ES-I3 (cell line): ENCODE measurements at regions not wholly inside any gene's neighbourhood (a gene's known extent, or its start where the extent isn't known, plus 50 kb on each side); places are given as distances from the start of the nearest gene placed in this dataset.
"Not testable (repeated sequence)": the region's sequence is repeated elsewhere in the genome, so short reads cannot be mapped to it uniquely, and the experiment has no call there.

ENCODE experiments used
- H3K36me3 ChIP-seq: 2 replicates; pipeline ENCODE4 v1.6.1; 2013; ENCODE audit warnings: mild to moderate bottlenecking, low read length, control low read depth, moderate library complexity; ENCODE audit not compliant: insufficient read depth
- H3K4me1 ChIP-seq: 2 replicates; pipeline ENCODE4 v1.6.1; 2013; ENCODE audit warnings: mild to moderate bottlenecking, control low read depth, low read length; ENCODE audit not compliant: insufficient read depth
- H3K9ac ChIP-seq: 2 replicates; pipeline ENCODE4 v1.6.1; 2013; ENCODE audit warnings: low read depth, mild to moderate bottlenecking, low read length, moderate library complexity
- H3K9me3 ChIP-seq: 2 replicates; pipeline ENCODE4 v1.6.1; 2013; ENCODE audit warnings: mild to moderate bottlenecking, low read length, moderate library complexity; ENCODE audit not compliant: control insufficient read depth, insufficient read depth

DNA sequence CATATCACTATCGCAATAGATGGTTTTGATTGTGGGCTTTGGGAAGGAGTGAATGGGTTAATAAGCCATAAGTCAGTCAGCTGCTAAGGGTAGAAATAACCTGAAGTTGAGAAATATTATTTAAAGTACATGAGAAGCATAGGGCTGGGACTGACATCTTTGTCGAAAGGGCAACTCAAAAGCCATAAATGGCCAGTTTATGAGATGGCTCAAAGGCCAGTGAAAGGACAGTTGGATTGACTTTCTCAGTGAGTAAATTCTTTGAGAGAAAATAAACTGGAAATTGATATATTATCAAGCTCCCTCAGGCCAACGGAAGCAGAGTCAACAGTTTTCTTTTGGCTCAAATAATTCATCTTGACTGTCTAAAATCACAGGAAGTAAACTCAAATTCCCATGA, 419.8 kb downstream of the NSUN3 start:
- H3K4me1 ChIP-seq: no peaks in the 10 kb centered on the region; the same call in 1 of the 2 replicates
- no peaks in the 10 kb centered on the region for H3K9me3 ChIP-seq
- H3K36me3 ChIP-seq: no peaks in the 10 kb centered on the region
- H3K9ac ChIP-seq: no peak overlapping the region

DNA sequence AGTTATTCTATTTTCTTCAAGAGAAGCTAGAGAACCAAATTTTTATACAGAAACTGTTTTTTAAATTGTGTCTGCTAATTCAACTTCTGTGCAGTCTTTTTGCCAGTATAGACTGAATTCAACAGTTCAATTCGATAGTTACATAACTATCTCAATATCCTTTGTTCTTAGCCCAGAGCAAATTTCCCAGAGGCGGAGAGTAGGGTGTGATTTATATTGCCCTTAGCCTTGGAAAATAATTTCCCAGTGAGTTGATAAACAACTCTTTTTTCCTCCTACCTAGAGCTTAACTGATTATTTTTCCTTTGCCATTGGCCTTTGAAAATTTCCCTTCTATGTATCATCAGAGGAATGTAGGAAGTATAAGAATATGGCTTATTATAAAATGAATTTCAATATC, 420.5 kb downstream of the NSUN3 start:
- H3K9ac ChIP-seq: no peak overlapping the region
- H3K36me3 ChIP-seq: no peaks in the 10 kb centered on the region
- no peaks in the 10 kb centered on the region for H3K9me3 ChIP-seq
- peaks cover 6% of the 10 kb centered on the region; the same call in 1 of the 2 replicates for H3K4me1 ChIP-seq

DNA sequence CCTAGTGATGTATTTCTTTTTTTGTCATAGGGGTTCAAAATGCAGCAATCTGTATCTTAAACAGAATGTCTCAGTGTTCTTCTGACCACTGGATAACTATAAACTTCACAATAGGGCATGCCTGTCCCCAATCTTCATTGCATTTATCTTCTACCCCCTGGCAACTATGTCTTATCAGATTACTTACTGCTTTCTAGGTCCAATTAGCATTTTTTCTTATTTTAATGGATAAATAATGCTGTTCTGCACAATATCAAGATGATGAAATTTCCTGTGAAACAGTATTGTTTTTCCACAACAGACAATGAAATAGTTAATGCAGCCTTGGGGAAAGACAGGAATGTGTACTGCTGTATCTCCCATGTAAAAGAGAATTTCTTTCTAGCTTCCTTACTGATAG, 432.1 kb downstream of the NSUN3 start:
- H3K36me3 ChIP-seq: no peaks in the 10 kb centered on the region
- H3K9ac ChIP-seq: no peak overlapping the region
- H3K4me1 ChIP-seq: no peaks in the 10 kb centered on the region; the same call in 1 of the 2 replicates
- H3K9me3 ChIP-seq: peaks cover 3% of the 10 kb centered on the region; the same call in 1 of the 2 replicates

DNA sequence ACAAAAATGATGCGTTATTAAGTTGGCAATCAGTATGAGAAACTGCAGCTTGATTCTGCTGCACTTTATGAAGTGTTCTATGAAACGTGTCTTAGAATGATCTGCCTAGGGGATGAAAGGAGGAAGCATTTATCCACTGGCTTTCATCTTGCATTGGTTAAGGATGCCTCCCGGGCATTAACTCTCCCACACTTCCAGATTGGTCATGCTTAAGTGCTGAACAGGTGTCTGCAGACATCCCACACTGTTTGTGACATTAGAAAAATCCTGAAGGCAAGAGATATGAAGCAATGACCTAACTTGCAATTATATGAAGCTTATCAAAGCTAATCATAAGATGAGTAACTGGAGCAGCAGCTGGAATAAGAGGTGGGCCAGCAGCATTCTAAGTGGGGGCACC, 437.3 kb downstream of the NSUN3 start:
- H3K9ac ChIP-seq: no peak overlapping the region
- peaks cover 3% of the 10 kb centered on the region for H3K9me3 ChIP-seq
- H3K4me1 ChIP-seq: no peaks in the 10 kb centered on the region
- H3K36me3 ChIP-seq: no peaks in the 10 kb centered on the region

DNA sequence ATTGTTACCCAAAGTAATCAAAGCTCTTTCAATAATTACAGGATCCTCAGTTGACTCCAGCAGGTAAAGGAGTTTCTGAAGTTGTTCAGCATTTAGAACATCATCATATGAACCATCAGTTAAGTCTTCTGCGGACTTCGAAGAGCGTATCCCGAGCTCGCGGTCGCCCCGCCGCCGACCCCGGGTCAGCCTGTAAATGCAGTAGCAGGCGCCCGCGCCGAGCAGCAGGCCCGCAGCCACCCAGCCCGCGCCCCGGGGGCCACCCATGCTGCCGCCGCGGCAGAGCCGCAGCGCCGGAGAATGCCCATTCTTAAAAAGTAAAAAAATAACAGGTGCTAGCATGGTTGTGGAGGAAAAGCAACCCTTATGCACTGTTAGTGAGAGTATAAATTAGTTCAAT, 444.5 kb downstream of the NSUN3 start:
- not testable (repeated sequence) for H3K9ac ChIP-seq, H3K36me3 ChIP-seq, H3K9me3 ChIP-seq, H3K4me1 ChIP-seq

DNA sequence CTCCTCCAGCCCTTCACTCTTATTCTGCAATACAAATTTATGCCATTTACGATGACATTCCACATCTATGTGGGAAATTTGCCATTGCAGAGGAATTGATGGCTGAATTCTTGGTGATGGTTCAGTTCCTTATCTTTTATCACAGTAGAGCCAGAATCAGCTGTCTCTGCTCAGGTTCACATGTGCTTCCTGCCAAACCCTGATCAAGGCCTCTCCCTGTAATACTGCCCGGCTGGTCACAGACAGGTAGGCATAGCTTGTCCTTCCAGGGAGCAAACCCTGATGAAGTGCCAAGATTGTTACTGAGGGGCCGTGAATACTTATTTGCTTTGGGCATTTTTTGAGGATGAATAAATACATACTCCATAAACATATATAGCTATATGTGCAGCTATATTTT, 450.0 kb downstream of the NSUN3 start:
- H3K9ac ChIP-seq: no peak overlapping the region
- H3K9me3 ChIP-seq: no peaks in the 10 kb centered on the region
- no peaks in the 10 kb centered on the region for H3K36me3 ChIP-seq
- no peaks in the 10 kb centered on the region for H3K4me1 ChIP-seq

DNA sequence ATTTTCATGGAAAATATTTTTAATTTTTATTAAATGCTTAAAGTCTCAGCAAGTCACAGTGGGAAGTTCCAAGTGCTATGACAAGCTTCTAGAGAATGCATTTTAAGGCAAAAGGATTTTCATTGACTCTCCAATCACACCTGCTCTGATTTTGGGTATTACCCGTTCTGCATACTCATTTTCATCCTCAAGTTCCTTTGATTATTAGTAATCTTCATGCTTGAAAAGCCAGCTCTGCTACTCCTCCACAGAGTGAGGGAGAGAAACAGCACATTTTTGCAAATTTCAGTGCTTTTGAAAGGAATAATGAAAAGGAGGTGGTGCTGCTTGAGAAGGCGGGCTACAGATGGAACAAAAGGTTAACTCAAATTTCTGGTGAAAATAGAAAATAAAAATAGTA, 450.7 kb downstream of the NSUN3 start:
- Histone ChIP-seq H3K9ac (no peak overlapping the region), H3K36me3 (no peaks in the 10 kb centered on the region), H3K9me3 (no peaks in the 10 kb centered on the region), H3K4me1 (no peaks in the 10 kb centered on the region)

DNA sequence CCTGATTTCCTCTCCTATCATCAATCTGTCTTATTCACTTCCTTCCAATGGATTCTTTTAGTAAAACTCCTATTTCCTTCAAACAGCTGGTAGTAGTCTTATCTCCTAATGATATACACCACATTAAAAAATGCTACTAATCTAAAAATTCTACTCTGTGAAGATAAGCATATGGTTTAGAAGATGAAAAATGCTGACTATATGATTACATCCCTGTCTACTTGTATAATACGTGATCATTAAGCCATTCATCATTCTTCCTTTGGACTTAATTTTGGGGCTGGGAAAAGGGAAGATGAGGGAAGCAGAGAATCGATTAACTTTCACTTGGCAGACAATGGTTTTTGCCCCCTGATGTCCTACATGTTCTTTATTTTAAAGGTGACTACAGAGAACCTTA, 453.1 kb downstream of the NSUN3 start:
- H3K4me1 ChIP-seq: no peaks in the 10 kb centered on the region
- H3K9me3 ChIP-seq: no peaks in the 10 kb centered on the region
- H3K9ac ChIP-seq: no peak overlapping the region
- no peaks in the 10 kb centered on the region for H3K36me3 ChIP-seq

DNA sequence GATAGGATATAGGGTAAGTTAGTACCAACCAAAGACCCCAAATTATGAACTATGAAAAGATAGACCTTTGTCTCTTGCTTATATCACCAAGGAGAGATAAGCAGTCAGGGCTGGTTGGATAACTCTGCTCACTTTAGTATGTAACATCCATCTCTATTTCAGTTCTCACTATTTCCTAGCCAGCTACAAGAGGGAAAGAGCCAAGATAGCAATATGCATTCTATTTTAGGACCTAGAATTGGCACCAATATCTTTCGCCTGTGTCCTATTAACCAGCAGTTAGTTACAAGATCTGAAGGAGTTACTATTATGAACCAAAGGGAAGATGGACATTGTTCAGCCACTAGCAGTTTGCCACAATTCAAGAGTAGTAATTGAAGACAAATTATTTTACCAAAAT, 457.5 kb downstream of the NSUN3 start:
- Histone ChIP-seq H3K9ac (no peak overlapping the region), H3K9me3 (no peaks in the 10 kb centered on the region), H3K36me3 (no peaks in the 10 kb centered on the region), H3K4me1 (peaks cover 2% of the 10 kb centered on the region; the same call in 1 of the 2 replicates)

DNA sequence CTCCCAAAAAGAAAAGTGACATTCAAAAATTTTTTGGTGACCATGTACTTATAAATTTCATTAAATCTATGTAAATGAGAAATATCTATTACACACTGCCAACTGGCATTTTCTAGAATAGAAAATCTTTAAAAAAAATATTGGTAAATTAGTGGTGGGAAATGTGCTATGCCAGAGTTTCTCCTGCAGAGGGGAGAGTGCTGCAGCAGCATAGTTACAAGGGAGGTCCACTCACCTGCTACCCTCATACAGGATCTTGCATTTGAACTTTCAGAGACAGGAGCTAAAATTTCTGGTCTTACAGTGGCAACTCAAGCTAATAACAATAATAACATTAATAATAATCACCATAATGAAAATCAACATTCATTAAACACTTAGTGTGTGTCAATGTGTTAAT, 459.6 kb downstream of the NSUN3 start:
- H3K9ac ChIP-seq: no peak overlapping the region
- peaks cover 8% of the 10 kb centered on the region; the same call in 1 of the 2 replicates for H3K4me1 ChIP-seq
- H3K36me3 ChIP-seq: no peaks in the 10 kb centered on the region
- H3K9me3 ChIP-seq: no peaks in the 10 kb centered on the region

DNA sequence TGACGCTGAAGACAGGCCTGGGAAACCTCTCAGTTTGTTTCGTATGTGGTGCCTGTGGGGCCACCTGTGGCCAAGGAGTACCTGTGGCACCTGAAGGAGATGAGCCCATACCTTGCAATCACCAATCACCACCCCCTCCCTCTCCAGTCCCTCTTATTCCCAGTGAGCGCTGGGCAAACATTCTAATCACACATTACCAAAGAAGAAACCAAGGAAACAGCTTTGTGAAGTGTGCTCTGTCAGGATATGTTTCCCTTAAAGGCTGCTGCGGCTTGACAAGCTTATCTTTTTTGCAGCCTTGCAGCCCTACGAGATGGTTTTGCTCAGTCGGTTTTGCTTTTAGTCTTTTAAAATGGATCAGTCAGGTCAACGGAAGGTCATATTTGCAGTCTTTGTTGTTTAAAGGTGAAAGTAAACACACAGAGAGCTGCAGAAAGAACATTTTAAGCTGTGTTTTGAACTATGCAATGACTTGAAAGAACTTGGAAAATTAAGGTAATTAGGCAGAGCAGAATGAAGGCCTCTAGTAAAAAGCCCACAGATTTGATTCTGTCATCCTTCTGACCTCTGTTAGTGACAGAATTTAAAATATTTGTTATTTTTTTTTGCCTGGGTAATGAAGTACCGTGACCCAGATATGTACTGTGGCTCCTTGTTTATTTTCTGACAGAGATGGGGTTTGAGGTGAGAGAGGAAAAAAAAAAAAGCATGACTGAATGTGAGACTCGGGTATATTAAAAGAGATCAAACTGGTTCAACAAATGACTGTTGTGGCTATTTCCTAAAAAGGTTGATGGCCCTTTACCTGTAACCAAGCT, 461.4 kb downstream of the NSUN3 start:
- Histone ChIP-seq H3K36me3 (no peaks in the 10 kb centered on the region), H3K4me1 (peaks cover 8% of the 10 kb centered on the region; the same call in 1 of the 2 replicates), H3K9me3 (no peaks in the 10 kb centered on the region), H3K9ac (no peak overlapping the region)

DNA sequence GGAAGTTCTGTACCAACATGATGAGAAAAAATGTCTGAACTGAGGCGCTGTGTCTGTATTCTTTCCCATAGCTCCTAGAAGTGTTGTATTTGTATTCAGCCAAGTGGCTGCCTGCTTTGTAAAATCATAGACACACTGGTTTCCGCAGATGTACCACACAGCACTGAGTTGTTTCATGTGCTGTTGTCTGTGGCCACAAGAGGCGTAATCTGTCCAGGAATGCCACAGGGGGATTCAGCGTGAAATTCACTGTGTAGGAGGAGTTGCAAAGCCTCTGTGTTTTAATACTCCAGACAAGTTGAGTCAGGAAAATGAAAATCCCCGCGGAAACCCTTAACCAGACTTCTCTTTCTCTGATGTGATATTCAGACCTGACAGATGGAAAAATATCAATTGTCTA, 462.2 kb downstream of the NSUN3 start:
- Histone ChIP-seq H3K4me1 (peaks cover 8% of the 10 kb centered on the region; the same call in 1 of the 2 replicates), H3K9ac (no peak overlapping the region), H3K36me3 (no peaks in the 10 kb centered on the region), H3K9me3 (no peaks in the 10 kb centered on the region)

DNA sequence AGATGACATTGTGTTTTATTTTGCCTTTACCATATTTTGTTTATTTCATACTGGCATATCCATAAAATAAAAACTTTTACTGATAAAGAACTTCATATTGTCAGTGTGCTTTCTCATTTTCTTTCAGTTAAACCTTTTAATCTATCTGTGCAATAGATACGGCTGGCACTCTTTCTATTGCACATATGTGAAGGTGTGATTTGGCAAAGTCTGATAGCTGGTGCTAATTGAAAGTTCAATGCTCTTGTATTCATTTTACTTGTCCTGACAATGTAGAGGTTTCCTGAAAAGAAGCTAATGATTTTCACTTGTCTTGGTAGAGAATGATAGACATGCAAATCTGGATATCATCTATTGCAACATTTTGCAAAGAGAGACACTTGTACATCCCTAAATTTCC, 467.0 kb downstream of the NSUN3 start:
- Histone ChIP-seq H3K36me3 (no peaks in the 10 kb centered on the region), H3K4me1 (peaks cover 8% of the 10 kb centered on the region; the same call in 1 of the 2 replicates), H3K9ac (no peak overlapping the region), H3K9me3 (no peaks in the 10 kb centered on the region)

DNA sequence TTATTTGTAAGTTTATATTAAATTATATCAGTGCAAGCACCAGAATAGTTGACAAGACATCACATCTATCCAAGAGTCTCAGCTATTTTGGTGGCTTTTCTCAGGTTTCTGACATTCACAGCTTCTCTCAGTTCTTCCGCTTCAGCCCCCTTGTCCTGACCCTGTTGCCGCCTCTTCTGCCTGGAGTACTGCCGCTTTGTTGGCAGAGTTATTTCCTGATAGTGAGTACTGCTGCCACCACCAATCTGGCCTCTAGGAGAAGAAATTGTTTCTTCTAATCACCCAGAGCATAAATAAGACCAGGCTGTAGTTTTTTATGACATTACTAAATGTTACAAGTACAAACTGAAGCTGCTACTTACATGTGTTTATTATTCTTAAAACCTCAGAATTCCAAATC, 470.1 kb downstream of the NSUN3 start:
- no peaks in the 10 kb centered on the region for H3K4me1 ChIP-seq
- H3K9me3 ChIP-seq: no peaks in the 10 kb centered on the region
- no peak overlapping the region for H3K9ac ChIP-seq
- H3K36me3 ChIP-seq: no peaks in the 10 kb centered on the region

DNA sequence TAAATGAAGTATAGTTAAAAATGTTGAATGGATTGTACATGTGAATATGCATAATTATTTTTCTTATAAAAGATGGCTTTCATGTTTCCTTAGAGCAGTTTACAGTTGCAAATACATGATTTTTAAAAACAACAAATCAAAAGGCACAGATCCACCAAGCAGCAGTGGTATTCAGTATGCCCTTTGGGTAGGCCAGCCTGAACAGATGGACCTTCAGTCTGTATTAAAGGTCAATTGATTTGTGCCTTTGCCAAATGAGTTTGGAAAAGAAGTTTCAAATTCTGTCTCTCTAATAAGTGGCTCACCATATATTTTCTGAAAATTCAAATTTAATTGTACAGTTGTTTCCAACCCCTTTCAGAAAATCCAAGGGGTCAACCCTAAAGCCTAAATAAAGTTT, 477.1 kb downstream of the NSUN3 start:
- no peaks in the 10 kb centered on the region for H3K36me3 ChIP-seq
- H3K4me1 ChIP-seq: no peaks in the 10 kb centered on the region
- H3K9me3 ChIP-seq: no peaks in the 10 kb centered on the region
- no peak overlapping the region for H3K9ac ChIP-seq
